ENCODE measurements at regions not wholly inside any gene's neighbourhood (a gene's known extent, or its start where the extent isn't known, plus 50 kb on each side); places are given as distances from the start of the nearest gene placed in this dataset.

DNA sequence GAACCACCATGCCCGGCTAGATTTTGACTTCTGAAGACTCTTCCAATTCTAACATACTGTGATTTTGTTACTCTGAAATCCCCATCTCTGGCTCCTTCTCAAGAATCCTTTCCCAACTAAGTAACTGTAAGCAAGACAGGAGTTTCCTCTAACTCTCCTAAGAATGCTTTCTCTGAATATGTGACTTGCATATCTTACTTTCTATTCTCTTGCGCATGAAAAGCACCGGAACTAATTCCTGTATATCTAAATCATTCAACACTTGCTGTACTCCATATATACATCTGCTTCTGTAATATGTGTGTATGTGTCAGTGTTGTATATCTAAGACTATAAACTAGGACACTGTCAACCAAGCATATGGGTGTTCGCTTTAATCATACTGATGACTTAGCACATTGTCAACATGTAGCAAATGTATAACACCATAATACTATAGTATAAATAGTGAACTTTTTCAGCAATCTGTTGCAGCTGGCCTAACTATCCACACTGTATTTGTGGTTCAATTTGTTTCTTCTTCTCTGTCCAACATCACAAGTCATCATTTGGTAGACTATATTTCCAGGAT lies 108.1 kb upstream of the PRDM1 start:
- no peak for TF ChIP-seq POLR2AphosphoS5 (IDR thresholded peaks at IDR 0.05; ENCODE audit: low read depth, low read length)
- TF ChIP-seq POLR2A (IDR thresholded peaks at IDR 0.05; ENCODE audit: low read depth, low read length): no peak

Data from GM12892 (cell line).